OCI-LY3 (cell line): ENCODE measurements at regions not wholly inside any gene's neighbourhood (a gene's known extent, or its start where the extent isn't known, plus 50 kb on each side); places are given as distances from the start of the nearest gene placed in this dataset.

Source experiments
- EZH2phosphoT487 ChIP-seq: fragments of 200-600 bp; shearing (Covaris generic); IDR thresholded peaks from 2 replicates; pipeline ENCODE4 v1.6.1; 2018; ENCODE audit warnings: antibody characterized with exemption, mixed run types, low read depth
- TF ChIP-seq, protein P1 (sequence below): fragments of 200-600, 300-600 bp; sonication (generic); IDR thresholded peaks from 2 replicates; pipeline ENCODE4 v1.5.1; 2014; ENCODE audit warnings: antibody characterized with exemption, low read length, low read depth

DNA sequence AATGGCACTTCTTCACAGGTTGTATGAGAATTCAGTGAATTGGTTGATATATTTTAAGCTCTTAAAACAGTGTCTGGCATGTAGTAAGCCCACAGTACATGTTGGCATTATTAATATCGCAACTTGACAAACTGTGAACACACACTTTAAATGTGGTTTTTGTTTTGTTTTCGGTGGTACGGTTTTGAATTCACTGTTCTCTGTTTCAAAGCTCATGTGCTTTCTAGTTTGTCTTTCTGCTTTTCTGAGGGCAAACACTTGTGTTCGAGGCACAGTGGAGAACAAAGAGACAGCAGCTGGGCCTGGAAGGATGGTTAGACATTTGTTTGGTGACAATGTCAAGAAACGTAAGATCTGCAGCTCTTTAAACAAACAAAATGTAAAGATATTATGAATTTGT is 276.5 kb upstream of the MC4R start:
- TF ChIP-seq EZH2phosphoT487 = no peak
- TF ChIP-seq, protein P1, sequence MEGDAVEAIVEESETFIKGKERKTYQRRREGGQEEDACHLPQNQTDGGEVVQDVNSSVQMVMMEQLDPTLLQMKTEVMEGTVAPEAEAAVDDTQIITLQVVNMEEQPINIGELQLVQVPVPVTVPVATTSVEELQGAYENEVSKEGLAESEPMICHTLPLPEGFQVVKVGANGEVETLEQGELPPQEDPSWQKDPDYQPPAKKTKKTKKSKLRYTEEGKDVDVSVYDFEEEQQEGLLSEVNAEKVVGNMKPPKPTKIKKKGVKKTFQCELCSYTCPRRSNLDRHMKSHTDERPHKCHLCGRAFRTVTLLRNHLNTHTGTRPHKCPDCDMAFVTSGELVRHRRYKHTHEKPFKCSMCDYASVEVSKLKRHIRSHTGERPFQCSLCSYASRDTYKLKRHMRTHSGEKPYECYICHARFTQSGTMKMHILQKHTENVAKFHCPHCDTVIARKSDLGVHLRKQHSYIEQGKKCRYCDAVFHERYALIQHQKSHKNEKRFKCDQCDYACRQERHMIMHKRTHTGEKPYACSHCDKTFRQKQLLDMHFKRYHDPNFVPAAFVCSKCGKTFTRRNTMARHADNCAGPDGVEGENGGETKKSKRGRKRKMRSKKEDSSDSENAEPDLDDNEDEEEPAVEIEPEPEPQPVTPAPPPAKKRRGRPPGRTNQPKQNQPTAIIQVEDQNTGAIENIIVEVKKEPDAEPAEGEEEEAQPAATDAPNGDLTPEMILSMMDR = no peak
